GM19468 (cell line): ENCODE measurements at regions not wholly inside any gene's neighbourhood (a gene's known extent, or its start where the extent isn't known, plus 50 kb on each side); places are given as distances from the start of the nearest gene placed in this dataset.
"Not testable (repeated sequence)": the region's sequence is repeated elsewhere in the genome, so short reads cannot be mapped to it uniquely, and the experiment has no call there.

Experiments
- ATAC-seq: cut with Tn5 transposase; IDR thresholded peaks from one replicate; pipeline ENCODE4 v1.9.1; 2021; ENCODE audit warnings: mild to moderate bottlenecking, moderate library complexity, moderate number of reproducible peaks; ENCODE audit not compliant: unreplicated experiment; ENCODE audit errors: extremely low read depth

DNA sequence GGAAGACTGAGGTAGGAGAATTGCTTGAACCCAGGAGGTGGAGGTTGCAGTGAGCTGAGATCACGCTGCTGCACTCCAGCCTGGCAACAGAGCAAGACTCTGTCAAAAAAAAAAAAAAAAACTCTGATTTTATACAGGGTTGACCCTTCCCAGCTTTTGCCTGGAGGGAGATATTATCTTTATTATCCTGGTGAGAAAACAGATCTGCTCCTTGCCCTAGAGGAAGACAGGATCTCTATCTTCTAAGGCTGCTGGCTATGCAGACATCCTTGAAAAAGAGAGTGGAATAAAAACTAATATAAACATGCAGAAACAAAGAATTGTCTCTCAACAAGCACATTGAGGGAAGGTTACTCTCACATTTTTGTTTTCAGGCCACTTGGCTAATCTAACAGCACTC, 1503.4 kb upstream of the WWC1 start:
- no peak for ATAC-seq

DNA sequence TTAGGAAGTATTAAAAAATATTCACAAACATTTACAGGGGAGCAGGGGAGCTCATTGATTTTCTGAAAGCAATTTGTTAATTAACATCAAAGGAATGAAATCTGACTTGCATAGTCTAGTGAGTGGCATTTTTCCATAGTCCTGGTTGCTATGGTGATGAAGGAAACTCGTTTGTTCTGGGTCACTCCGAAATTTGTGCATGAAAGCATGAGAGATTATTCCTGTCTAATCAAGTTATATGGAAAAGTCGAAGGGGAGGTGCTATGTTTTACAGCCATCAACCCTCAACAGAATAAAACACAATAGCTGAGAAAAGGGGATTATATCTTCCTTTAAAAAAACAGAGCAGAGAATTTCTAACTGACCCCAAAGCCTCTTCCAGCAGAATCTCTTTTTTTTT, 1495.7 kb upstream of the WWC1 start:
- no peak for ATAC-seq

DNA sequence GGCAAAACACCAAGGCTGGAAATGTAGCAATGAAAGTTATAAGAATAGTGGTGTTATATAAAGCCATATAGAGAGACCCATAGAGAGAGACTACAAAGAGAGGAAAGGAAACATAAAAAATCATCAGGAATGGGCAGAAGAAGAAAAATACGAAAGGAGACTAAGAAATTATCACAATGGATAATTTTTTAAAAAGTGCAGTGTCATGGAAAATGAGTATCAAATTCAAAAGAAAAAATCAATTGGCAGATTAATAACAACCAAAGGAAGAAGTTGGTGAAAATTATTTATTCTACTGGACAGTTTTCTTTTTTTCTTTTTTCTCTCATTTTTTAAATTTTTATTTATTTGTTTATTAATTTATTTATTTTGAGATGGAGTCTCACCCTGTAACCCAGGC, 1488.4 kb upstream of the WWC1 start:
- no peak for ATAC-seq

DNA sequence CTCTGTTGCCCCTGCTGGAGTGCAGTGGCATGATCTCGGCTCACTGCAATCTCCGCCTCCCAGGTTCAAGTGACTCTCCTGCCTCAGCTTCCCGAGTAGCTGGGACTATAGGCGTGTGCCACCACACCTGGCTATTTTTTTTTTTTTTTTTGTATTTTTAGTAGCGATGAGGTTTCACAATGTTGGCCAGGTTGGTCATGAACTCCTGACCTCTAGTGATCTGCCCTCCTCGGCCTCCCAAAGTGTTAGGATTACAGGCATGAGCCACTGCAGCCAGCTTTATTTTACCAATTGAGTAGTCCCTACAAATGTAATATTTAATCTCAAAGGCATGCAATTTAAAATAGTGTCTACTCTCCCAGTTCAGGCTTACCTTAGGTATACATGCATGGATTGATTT, 1487.2 kb upstream of the WWC1 start:
- ATAC-seq: not testable (repeated sequence)

DNA sequence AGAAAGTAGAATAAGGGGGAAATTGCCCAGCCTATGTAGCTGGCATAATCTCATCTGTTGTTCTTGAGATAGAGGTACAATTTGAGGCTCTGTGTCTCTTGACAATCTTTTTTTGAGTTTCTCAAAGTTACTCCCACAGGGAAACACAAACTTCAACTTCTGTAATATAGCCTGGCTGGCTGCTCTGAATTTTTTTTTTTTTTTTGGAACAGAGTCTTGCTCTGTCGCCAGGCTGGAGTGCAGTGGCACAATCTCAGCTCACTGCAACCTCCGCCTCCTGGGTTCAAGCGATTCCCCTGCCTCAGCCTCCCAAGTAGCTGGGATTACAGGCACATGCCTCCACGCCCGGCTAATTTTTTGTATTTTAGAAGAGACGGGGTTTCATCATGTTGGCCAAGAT, 1486.8 kb upstream of the WWC1 start:
- ATAC-seq: not testable (repeated sequence)

DNA sequence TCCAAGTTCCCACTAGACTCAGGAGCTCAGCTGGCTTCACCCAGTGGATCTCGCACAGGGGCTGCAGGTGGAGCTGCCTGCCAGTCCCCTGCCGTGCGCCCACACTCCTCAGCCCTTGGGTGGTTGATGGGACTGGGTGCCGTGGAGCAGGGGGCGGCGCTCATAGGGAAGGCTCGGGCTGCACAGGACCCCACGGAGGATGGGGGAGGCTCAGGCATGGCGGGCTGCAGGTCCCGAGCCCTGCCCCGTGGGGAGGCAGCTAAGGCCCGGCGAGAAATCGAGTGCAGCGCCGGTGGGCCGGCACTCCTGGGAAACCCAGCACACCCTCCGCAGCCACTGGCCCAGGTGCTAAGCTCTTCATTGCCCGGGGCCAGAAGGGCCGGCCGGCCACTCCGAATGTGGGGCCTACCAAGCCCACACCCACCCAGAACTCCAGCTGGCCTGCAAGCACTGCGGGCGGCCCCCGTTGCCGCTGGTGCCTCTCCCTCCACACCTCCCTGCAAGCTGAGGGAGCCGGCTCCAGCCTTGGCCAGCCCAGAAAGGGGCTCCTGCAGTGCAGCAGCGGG, 1481.3 kb upstream of the WWC1 start:
- ATAC-seq: not testable (repeated sequence)

DNA sequence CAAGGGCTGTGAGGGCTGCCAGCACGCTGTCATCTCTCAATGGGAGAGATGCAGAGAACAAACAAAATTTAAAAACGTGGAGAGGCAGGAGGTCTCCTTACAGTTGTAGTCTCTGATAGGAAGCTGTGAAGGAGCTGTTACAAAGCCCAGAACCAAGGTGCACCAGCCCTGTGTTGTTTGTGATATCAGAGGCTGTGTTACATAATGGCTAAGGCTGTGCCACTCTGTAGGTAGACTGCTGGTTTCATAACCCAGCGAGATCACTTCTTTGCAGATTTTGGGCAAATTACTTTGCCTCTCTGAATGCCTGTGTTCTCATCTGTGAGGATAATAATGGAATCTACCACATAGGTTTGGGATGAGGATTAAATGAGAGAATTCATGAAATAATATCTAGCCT, 1480.7 kb upstream of the WWC1 start:
- no peak for ATAC-seq

DNA sequence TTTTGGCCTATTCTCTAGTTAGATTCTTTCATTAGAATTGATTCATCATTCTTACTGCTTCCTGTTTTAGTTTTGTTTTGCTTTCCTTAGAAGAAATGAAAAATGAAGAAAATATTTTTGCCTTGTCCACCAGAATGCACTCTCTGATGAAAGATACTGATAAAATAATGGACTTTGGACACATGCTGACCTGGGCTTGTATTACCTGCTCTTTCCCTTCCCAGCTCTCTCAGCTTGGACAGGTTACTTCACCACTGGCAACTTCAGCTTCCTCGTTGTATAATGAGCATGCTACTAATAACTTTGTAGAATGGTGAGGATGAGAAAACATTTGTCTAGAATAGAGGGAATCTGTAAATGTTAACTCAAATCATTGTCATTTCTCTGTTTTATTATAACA, 1468.1 kb upstream of the WWC1 start:
- ATAC-seq: no peak

DNA sequence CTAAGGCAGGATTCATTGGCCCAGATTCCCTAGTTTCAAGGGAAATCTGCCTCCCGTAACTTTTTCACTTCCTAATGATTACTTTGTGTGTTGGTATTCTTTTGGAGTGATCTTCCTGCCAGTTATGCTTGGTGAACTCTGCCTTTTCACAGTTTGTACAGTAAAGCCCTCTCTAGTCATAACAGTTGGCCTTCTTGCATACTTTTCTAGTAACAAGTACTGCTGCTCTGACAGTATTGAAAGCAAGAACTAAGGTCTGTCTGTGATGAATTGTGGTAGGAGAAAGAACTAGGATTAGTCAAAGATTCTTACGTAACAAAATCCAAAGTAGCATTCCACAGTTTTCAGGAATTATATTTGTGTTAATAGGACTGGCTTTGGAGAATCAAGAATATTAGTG, 1457.2 kb upstream of the WWC1 start:
- no peak for ATAC-seq

DNA sequence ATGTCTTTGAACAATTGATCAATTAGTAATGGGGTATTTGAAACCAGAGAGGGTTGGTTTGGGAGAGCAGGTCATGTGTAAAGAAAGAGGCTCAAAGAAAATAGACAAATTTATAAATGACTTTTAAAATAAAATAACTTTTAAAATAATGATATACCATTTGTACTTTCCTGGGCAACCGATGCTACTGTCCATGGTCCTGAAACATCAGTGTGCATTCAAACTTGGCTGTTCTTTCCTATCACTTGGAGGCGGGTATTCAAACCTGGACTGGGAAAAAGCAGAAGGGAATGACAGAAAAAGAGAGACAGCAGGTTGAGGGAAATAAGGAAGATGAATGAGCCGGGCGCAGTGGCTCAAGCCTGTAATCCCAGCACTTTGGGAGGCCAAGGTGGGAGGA, 1446.4 kb upstream of the WWC1 start:
- ATAC-seq: no peak

DNA sequence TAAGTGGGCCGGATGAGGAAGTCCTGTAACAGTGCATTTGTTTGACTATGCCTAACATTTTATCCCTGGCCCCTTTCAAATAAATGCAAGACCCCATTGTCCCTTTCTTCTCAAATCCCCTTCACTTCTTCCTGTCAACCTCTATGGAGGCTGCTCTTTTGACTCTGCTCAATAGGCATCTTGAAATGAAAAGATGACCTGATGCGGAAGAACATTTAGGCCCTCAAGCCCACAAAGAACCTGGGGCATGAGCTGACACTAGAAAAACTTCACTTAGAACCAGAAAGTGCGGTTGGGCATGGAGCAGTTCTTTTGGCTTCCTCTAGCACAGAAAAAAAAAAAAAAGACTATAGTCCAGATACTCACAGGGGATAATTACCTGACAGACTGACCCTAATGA, 1434.7 kb upstream of the WWC1 start:
- no peak for ATAC-seq

DNA sequence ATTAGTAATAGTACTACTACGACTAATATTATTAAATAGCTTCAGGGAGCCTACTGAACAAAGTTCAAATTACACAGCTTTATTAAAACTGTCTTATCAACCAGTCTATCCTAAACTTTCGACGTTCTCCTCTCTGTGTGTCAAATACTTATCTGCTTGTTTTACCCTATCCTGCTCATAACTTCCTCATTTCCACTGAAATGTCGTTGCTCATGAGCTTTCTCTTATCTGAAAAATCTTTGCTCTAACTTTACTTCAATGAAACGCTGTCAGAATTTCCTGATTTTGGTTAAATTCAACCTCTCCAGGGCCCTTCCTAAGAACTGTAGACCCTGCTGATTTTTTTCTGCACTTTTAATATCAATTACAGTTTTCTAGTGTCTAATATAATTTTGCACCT, 1431.0 kb upstream of the WWC1 start:
- ATAC-seq: no peak

DNA sequence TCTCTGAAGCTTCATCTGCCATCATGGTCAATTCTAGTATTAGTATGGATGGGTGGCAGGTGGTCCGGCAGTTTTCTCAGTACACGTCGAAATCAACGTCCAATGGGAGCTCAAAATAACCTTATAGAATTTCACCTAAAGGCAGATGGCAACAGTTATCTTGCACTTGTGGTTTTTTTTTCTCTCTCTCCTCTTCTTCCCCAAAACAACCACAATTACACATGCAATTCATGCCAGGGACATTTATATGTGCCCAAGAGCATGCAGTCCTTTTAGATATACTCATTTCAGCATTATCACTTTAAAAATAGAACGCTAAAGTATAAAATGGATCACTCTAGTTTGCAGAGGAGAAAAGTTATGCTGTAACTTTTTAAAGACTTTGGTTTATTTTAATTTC, 1428.9 kb upstream of the WWC1 start:
- ATAC-seq: no peak

DNA sequence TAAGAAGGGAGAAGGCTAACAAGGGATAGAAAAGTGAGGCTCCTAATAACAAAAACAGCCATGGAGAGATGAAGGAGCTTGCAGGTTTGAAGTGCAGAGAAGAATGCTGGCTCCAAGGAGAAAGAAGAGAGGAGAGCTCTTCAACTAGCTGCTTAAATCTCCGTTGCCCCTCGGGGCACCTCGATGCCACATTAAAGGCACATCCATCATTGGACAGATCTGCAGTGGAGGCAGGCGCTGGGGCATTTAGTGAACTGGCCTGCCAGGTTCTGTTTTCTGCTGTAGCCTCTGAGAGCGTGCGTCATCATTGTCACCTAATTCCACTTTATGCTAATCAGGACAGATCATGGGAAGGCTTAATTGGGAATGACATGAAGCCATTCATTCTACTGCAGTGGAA, 1426.2 kb upstream of the WWC1 start:
- no peak for ATAC-seq

DNA sequence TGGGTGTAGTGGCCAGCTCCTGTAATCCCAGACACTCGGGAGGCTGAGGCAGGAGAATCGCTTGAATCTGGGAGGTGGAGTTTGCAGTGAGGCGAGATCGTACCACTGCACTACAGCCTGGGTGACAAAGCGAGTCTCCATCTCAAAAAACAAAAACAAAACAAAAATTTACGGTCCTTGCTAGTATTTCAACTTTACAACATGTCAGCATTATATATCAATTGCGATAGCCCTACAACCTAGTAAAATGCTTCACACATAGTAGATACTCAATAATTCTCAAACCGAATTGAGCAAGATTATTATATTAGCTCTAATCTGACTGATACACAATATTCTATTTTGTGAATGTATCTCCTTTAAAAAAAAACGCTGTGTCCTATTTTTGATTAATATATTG, 1411.0 kb upstream of the WWC1 start:
- no peak for ATAC-seq

DNA sequence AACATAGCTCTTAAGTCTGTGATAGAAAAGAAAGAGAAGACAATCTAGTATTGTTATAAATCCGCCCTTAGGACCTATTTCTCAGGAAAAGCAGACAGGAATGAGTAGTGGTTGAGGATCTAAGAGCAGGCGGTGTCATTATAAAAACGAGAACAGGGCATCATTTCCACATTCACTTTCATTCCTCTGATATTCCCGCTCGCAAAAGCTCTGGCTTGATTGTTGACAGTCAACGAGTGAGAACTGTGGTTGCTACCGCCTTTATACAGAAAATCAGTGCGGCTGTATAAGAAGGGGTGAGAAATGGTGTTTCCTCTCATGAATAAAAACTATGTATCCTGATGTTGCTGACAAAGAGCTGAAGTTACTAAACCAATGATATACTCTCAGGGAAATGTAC, 1409.6 kb upstream of the WWC1 start:
- ATAC-seq: no peak

DNA sequence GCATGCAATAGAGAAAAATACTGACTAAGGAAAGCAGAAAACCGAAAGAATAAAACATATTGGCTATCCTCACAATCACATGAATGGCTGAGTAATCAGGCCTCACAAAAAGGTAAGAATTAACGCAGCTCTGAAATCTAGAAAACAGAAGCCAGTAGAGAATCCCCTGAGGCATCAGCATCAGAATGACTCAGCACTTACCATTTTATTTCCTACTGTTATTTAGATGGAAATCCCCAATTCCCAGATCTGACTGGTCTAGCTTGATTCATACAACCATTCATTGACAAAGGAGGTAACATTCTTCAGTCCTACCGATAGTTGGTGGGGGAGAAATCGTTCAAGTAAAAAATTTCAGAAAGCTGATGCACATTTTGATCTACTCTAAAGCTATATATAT, 1408.4 kb upstream of the WWC1 start:
- no peak for ATAC-seq

DNA sequence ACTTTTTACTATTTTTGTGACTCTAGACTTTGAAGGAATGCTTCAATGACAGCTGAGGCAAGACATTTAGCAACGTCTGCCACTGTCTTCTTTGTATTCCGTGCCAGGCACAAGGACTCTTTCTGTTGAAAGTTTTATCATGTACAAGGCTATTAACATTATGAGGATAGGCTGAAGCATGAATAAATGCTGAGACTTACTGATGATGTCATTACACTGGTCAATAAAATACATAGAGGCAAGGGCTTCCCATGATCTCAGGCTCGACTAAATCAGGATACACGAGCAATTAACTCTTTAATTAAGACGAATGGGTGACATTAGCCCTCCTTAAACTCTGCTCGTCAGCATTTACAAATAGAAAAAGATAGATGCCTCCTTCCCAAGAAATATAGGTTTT, 1393.3 kb upstream of the WWC1 start:
- no peak for ATAC-seq

DNA sequence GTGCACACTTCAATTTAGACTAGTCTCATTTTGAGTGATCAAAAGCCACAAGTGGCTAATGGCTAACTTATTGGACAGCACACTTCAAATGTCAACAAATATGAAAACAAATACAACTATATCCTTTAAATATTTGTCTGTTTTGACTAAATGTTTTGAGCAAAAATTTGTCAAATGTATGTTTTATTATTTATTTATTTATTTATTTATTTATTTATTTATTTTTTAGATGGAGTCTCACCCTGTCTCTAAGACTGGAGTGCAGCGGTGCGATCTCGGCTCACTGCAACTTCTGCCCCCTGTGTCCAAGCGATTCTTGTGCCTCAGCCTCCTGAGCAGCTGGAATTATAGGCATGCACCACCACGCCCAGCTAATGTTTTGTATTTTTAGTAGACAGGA, 1392.1 kb upstream of the WWC1 start:
- ATAC-seq: no peak

DNA sequence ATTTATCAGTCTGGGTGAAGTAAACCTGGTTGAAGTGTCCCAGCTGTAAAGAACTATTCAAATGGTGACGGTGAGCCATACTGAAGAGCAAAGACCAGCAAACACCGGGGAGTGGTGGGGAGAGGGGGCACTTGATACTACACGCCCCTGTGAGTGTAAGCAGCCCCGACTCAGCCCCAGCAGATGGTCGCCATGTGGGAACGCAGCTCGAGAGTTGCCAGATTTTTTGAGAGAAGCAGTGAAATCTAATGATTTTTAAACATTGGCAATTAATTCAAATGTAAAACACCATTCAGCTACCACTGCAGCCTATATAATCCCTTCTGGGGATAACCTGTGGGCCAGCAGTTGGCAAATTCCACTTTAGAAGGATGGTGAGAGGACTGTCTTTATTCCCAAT, 1386.9 kb upstream of the WWC1 start:
- ATAC-seq: no peak

DNA sequence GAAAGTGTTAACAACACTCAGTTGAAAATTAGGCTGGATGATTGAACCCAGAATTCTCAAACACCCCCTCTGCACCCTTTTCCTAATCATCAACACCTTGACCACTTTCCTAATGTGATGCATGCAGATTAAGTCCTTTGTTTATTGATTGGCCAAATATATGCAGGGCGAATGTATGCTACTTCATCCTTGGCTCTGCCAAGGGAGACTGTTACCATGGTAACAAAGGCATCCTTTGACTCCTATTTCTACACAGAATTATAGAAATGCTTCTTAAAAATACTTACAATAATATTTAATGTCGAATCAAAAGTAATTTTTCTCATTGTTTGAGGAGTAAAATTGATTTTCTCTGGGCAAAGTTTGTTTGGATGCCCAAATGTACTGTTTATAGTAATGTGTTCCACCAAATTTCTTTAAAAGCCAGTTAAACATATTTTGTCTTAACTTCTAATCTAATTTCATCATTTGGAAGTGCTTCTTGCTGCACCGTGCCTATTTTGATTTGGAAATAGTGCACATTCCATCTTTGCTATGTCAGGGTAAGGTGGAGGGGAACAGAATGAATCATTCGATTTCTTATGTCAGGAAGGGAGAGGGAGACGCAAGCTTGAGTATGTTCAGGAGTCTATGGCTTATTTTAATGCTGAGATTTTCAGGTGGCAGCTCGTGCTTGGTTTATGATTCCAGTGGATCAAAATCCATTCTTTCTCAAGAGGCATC, 1384.3 kb upstream of the WWC1 start:
- no peak for ATAC-seq

DNA sequence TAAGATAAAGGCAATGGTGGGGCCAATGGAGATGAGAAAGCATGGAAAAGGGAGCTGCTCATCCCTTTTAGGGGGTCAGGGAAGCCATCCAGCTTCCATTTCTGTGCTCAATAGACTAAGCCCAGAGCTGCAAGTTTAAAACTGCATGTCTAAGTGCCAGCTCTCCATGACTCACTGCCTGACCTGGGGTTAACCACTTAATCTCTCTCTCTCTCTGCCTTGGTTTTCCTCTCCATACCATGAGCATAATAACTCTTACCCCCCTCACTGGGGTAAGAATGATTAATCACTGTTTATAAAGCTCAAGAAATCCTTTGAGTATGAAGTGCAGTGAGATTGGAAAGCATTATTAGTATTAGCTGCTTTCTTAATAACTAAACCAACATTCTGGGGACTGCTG, 1382.4 kb upstream of the WWC1 start:
- no peak for ATAC-seq
